Smooth muscle cell (in vitro differentiated cells): ENCODE measurements at regions not wholly inside any gene's neighbourhood (a gene's known extent, or its start where the extent isn't known, plus 50 kb on each side); places are given as distances from the start of the nearest gene placed in this dataset.

Source experiments
- DNase-seq: peaks from one replicate; lab custom pipeline; 2025; ENCODE audit not compliant: unreplicated experiment; lab: John Stamatoyannopoulos, UW
- H2AFZ ChIP-seq: fragments of 200-600 bp; sonication (generic); 2 replicates; pipeline ENCODE4 v1.6.0; 2016; ENCODE audit warnings: antibody characterized with exemption, low read depth, mild to moderate bottlenecking
- H3F3A ChIP-seq: fragments of 200-600 bp; sonication (generic); 2 replicates; pipeline ENCODE4 v1.6.0; 2017; ENCODE audit warnings: antibody characterized with exemption, low read depth
- H3K27ac ChIP-seq: fragments of 200-600 bp; sonication (generic); 2 replicates; pipeline ENCODE4 v1.5.1; 2016; ENCODE audit warnings: low read depth, mild to moderate bottlenecking
- H3K27me3 ChIP-seq: fragments of 200-600 bp; sonication (generic); 2 replicates; pipeline ENCODE4 v1.6.1; 2016; ENCODE audit warnings: low read depth, mild to moderate bottlenecking
- H3K36me3 ChIP-seq: fragments of 200-600 bp; sonication (generic); 2 replicates; pipeline ENCODE4 v1.5.1; 2016; ENCODE audit warnings: low read depth
- H3K4me1 ChIP-seq: fragments of 200-600 bp; sonication (generic); 2 replicates; pipeline ENCODE4 v1.5.1; 2016; ENCODE audit warnings: low read depth
- H3K4me2 ChIP-seq: fragments of 200-600 bp; sonication (generic); 2 replicates; pipeline ENCODE4 v1.6.0; 2016; ENCODE audit warnings: mild to moderate bottlenecking
- H3K4me3 ChIP-seq: fragments of 200-600 bp; sonication (generic); 2 replicates; pipeline ENCODE4 v1.5.1; 2016; ENCODE audit warnings: mild to moderate bottlenecking
- H3K79me2 ChIP-seq: fragments of 200-600 bp; sonication (generic); 2 replicates; pipeline ENCODE4 v1.6.0; 2016; ENCODE audit warnings: low read depth, mild to moderate bottlenecking
- H3K9ac ChIP-seq: fragments of 200-600 bp; sonication (generic); 2 replicates; pipeline ENCODE4 v1.6.0; 2016; ENCODE audit warnings: low read depth
- H3K9me3 ChIP-seq: fragments of 200-600 bp; sonication (generic); replicated peaks from 2 replicates; pipeline ENCODE4 v1.5.1; 2016; ENCODE audit warnings: low read depth
- H4K20me1 ChIP-seq: fragments of 200-600 bp; sonication (generic); 2 replicates; pipeline ENCODE4 v1.6.0; 2016; ENCODE audit warnings: low read depth
- WGBS: methylation state at CpG from one replicate; pipeline ENCODE4 v1.1.7; 2016; ENCODE audit warnings: low lambda C conversion rate; 5-methylcytosine and 5-hydroxymethylcytosine counted together
- TF ChIP-seq, protein P1 (sequence below): fragments of 200-600 bp; sonication (generic); IDR thresholded peaks from 2 replicates; pipeline ENCODE4 v1.5.1; 2017; ENCODE audit warnings: borderline replicate concordance, mild to moderate bottlenecking, antibody characterized with exemption; ENCODE audit not compliant: insufficient read depth, poor library complexity, severe bottlenecking

DNA sequence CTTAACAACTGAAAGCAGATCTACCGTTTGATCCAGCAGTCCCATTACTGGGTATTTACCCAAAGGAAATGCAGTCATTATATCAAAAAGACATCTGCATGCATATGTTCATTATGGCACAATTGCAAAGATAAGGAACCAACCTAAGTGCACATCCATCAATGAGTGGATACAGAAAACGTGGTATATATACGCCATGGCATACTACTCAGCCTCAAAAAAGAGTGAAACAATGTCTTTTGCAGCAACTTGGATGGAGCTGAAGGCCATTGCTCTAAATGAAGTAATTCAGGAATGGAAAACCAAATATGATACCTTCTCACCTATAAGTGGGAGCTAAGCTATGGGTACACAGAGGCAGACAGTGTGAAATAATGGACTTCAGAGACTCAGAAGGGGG lies 169.3 kb downstream of the ZBTB18 start:
- 60% methylated on average over 3 of the region's 3 CpGs for WGBS
- Histone ChIP-seq H3K27ac (no peak overlapping the region), H2AFZ (no peak overlapping the region), H3F3A (no peaks in the 10 kb centered on the region), H3K79me2 (no peaks in the 10 kb centered on the region), H4K20me1 (no peaks in the 10 kb centered on the region), H3K4me3 (no peak overlapping the region), H3K9me3 (no peaks in the 10 kb centered on the region), H3K9ac (no peak overlapping the region), H3K36me3 (no peaks in the 10 kb centered on the region), H3K27me3 (no peaks in the 10 kb centered on the region), H3K4me2 (no peak overlapping the region), H3K4me1 (no peaks in the 10 kb centered on the region)
- TF ChIP-seq, protein P1, sequence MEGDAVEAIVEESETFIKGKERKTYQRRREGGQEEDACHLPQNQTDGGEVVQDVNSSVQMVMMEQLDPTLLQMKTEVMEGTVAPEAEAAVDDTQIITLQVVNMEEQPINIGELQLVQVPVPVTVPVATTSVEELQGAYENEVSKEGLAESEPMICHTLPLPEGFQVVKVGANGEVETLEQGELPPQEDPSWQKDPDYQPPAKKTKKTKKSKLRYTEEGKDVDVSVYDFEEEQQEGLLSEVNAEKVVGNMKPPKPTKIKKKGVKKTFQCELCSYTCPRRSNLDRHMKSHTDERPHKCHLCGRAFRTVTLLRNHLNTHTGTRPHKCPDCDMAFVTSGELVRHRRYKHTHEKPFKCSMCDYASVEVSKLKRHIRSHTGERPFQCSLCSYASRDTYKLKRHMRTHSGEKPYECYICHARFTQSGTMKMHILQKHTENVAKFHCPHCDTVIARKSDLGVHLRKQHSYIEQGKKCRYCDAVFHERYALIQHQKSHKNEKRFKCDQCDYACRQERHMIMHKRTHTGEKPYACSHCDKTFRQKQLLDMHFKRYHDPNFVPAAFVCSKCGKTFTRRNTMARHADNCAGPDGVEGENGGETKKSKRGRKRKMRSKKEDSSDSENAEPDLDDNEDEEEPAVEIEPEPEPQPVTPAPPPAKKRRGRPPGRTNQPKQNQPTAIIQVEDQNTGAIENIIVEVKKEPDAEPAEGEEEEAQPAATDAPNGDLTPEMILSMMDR = no peak
- DNase-seq = no peak

- Histone ChIP-seq H3K4me2 (no peak overlapping the region), H2AFZ (no peak overlapping the region), H3K36me3 (no peaks in the 10 kb centered on the region), H3F3A (no peaks in the 10 kb centered on the region), H3K9me3 (no peaks in the 10 kb centered on the region), H3K27me3 (no peaks in the 10 kb centered on the region), H3K4me1 (no peaks in the 10 kb centered on the region), H3K9ac (no peak overlapping the region), H4K20me1 (no peaks in the 10 kb centered on the region), H3K27ac (no peak overlapping the region), H3K4me3 (no peak overlapping the region), H3K79me2 (no peaks in the 10 kb centered on the region)
- WGBS = 61% methylated on average over 4 of the region's 4 CpGs
- no peak for DNase-seq
- TF ChIP-seq, protein P1 = no peak
Observed at GRCh38 chr1:244221991-244222390, 170.9 kb downstream of the ZBTB18 start.

GRCh38 chr1:244224487-244225430 lies 173.7 kb downstream of the ZBTB18 start:
- Histone ChIP-seq H3K36me3 (no peaks in the 10 kb centered on the region), H4K20me1 (no peaks in the 10 kb centered on the region), H3F3A (no peaks in the 10 kb centered on the region), H3K4me3 (no peak overlapping the region), H2AFZ (no peak overlapping the region), H3K9me3 (no peaks in the 10 kb centered on the region), H3K79me2 (no peaks in the 10 kb centered on the region), H3K4me1 (no peaks in the 10 kb centered on the region), H3K27me3 (no peaks in the 10 kb centered on the region), H3K27ac (no peak overlapping the region), H3K4me2 (no peak overlapping the region), H3K9ac (no peak overlapping the region)
- 92% methylated on average over 11 of the region's 11 CpGs for WGBS
- DNase-seq = no peak
- TF ChIP-seq, protein P1 = no peak
